Cardiac fibroblast (primary cell): ENCODE measurements at regions not wholly inside any gene's neighbourhood (a gene's known extent, or its start where the extent isn't known, plus 50 kb on each side); places are given as distances from the start of the nearest gene placed in this dataset.

Source experiments
- DNase-seq, 2 donors: peaks; one replicate each; pipeline versions ENCODE4 v3.0.0 to v3.0.0-alpha.2; 2010; ENCODE audit warnings: low read depth in 2 of 2
- H3K4me3 ChIP-seq, 2 donors: replicated peaks in 1 of 2; 1 replicate in 1 of 2; 2 replicates in 1 of 2; pipeline ENCODE4 v1.5.1; 2011; ENCODE audit warnings: low read depth in 2 of 2, low read length in 2 of 2, mild to moderate bottlenecking in 2 of 2, moderate library complexity in 1 of 2
- CTCF ChIP-seq: IDR thresholded peaks from one replicate; pipeline ENCODE4 v1.5.1; 2011; ENCODE audit warnings: low read depth, mild to moderate bottlenecking, low read length, inconsistent platforms

GRCh38 chr6:169841907-169842606 lies 90.6 kb downstream of the ERMARD start:
- H3K4me3 ChIP-seq = no peak overlapping the region
- DNase-seq = no peak
- no peak for TF ChIP-seq CTCF

- no peak for DNase-seq
- no peak for TF ChIP-seq CTCF
Observed at GRCh38 chr6:169841251-169841650, 89.8 kb downstream of the ERMARD start.

GRCh38 chr6:169839898-169840631 lies 88.6 kb downstream of the ERMARD start:
- no peak for TF ChIP-seq CTCF
- H3K4me3 ChIP-seq = no peak overlapping the region
- no peak for DNase-seq

More at GRCh38 chr6:169841251-169841650, 89.8 kb downstream of the ERMARD start:
- H3K4me3 ChIP-seq = no peak overlapping the region

GRCh38 chr6:169839493-169839892 lies 88.1 kb downstream of the ERMARD start:
- no peak for DNase-seq
- no peak for TF ChIP-seq CTCF
- H3K4me3 ChIP-seq = no peak overlapping the region

GRCh38 chr6:169839029-169839481 lies 87.6 kb downstream of the ERMARD start:
- TF ChIP-seq CTCF = no peak

GRCh38 chr6:169838346-169839028 lies 87.1 kb downstream of the ERMARD start:
- TF ChIP-seq CTCF = no peak
- no peak overlapping the region for H3K4me3 ChIP-seq
- no peak for DNase-seq

More at GRCh38 chr6:169839029-169839481, 87.6 kb downstream of the ERMARD start:
- no peak overlapping the region for H3K4me3 ChIP-seq
- DNase-seq = no peak
